HT1080 (cell line): ENCODE measurements at regions not wholly inside any gene's neighbourhood (a gene's known extent, or its start where the extent isn't known, plus 50 kb on each side); places are given as distances from the start of the nearest gene placed in this dataset.

Source experiments
- DNase-seq: peaks from one replicate; pipeline ENCODE4 v3.0.0-alpha.2; 2015; ENCODE audit warnings: low read depth

DNA sequence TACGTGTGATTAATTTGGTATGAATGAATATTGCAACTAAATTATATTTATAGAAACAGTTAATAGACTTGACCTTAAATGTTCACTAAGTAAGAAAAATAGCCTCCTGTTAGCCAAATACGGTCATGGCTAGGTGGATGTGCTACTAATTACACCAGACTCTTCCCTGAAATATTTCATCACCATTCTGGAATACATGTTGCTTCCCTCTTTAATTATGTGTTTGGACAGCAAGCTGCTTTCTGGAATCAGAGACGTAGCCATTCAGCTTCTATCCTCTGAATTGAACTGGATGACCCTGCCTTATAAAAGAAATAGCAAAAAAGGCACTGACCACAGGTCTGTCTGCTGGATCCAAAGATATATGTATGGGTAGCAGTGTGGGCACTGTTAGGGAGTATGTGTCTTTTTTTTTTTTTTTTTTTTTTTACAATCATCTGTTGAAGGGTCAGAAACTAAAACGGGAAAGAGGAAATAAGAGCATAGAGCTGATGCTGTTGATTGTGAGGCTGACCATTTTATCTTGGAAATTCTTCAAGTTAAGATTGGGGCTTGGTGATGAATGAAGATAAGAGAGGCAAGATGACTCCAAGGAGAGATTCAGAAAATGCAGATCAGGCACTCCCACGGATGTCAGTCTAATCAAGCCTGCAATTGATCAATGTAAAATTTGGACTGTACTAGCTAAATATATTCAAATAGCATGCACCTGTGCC, 283.2 kb upstream of the HSF2 start:
- DNase-seq = no peak

DNA sequence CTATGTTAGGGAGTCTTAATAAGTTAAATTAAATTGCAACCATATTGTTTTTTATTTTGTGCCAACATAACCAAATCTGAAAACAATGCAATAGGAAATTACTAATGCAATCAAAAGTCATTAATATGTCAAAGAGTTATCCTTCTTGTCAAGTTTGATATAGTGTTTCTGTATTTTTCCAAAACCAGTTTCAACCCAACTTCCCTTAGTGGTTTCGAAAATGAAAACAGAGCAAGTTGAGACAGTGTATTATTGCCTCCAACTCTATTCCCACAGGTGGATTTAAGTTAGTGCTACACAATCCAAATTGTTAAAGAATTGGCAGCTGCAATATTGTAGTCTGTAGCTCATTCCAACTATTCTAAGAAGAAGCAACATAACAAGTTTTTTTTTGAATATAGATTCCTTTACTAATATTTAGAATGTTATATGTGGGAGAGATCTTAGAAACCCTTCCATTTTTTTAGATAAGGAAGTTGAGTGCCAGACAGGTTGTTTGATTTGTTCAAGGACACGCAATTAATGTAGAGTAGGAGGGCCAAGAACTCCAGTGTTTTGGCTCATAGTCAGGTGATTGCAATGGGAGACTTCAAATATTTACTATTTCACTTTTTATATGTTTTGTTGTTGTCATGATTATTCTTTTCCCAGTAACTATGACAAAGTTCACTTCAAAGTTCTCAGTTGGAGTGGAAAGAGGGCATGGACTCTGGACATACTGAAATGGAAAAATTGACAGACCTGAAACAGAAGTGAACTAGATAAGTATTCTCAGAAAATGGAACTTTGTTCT, 282.4 kb upstream of the HSF2 start:
- no peak for DNase-seq

DNA sequence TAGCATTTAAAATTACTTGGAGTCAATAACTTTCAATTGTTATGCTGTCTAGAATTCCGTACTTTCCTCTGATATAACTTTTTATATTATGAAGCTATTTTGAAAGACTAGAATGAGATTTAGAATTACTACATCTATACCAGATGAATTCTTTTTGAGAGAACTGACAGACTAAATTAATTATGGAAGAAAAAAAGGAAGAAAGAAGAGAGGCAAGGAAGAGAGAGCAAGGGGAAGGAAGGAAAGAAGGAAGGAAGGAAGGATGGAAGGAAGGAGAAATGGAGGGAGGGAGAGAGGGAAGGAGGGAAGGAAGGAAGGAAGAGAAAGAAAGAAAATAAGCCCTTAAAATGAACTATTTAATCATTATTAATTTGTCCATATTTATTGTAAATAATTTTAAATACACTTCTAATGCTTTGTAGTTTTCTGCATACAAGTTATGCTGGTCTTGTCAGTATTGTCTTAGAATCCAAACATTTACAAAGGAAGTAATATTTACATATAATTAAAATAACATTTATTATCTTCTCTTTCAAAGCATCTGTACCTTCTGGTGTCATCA, 280.4 kb upstream of the HSF2 start:
- DNase-seq = no peak

DNA sequence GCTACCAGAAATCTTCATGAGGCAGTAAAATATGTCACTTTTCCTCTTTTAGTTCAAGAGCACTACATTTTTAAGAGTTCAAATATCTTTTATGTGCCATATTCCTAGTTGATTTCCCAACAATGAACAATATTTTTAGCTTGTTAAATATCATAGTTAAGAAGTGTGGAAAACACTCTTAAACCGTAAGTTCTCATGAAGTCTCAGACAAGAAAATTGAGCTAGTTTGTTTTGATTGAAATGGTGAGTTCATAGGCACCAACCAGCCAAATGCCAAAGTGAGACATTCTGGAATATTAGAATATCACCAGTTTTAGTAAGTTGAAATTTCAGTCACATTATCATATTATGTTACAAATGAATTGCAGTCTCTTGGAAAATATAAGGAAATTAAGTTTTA, 277.2 kb upstream of the HSF2 start:
- DNase-seq = no peak

DNA sequence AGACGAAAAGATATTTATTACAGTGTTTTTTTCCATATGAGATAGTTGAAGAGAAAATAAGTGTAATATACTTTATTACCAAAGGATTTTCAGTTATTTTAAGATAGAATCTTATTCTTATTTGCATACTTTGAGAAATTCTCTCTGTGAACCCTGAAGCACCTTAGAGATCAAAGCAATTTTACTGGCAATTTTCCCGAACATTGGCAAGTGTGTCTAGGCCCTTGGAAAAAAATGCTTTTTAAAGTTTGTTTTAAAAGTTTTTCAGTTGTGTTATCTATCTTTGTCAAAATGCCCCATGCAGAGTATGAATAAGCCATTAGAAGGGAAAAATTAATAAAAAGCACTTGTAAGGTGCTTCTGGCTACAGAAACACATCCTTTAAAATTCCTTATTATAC, 276.8 kb upstream of the HSF2 start:
- DNase-seq = no peak

DNA sequence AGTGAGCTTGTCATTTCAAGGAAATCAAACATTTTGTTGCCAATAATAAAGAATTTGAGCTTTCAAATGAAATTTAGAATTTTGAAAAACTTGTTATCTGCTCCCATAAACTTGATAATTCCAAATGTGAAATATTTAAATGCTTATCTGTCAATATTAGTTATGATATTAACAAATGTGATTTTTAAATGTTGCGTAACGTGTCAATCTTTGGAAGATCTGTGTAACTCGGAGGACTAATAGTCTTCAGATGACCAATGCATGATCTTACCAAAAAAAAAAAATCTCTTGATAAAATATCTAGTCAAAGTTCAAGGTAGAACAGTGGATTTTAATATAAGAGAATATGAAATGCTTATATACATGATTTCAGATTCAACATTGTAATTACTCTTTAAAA, 274.5 kb upstream of the HSF2 start:
- DNase-seq = no peak

DNA sequence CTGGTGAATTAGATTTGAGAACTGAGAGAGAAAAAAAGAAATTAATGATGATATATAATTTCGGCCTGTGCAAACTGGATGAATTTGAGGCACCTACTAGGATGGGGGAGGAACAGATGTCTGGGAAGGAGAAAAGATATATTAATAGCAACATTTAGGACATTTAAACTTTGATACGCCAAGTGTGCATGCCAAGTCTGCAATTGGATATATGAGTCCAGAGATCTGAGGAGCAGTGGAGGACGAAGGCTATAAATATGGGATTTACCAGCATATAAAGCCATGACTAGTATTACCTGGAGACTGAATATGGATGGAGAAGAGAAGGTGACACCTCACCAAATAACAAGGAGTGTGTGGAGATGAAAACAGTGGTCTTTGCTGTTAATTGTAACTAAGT, 272.6 kb upstream of the HSF2 start:
- no peak for DNase-seq

DNA sequence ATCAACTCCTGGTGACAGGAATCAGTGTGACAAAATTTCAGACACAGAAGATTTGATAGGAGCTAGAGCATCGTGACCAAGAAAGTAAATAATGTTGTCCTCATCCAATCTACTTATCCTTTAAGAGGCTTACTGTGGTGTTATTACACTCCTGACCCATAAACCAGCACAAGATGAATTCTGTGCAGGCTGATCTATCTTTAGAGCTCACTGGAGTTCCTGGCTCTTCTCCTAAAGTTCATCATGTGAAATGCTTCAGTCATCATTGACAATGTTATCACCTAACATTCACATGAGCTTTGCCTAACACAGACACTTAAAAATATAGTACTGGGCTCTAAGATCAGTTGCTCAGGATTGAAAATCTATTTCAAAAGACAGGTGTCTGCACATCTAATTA, 271.0 kb upstream of the HSF2 start:
- DNase-seq = no peak

DNA sequence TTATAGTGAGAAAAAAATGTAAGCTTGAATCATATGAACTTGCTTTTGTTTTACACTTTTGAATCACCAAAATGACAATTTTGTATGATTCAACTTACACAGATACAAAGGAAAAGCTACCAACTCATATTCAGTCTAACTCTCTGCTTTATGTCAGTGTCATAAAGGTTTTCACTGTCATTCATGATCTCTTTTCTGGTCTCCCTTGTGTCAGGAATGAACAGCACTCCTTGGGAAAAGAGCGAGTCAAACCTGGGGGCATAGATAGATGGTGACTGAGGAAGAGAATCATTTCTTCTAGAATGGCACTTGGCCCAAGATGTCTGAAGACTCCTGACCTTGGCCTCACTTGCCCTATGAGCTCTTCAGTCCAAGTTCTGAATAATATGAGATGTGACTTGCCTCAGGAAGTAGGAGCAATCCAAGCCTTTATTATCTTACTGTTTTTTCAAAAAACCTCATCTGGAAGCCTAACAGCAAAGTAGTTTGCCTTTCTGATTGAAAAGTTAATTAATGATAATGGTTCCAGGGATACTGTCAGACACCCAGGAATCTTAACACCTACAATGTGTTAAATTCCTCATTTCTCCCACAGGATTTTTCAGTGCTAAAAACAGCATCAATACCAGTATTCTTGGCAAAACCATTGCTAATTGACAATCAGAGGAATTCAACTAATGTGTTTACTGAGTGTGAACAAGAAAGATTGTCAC, 270.0 kb upstream of the HSF2 start:
- no peak for DNase-seq

DNA sequence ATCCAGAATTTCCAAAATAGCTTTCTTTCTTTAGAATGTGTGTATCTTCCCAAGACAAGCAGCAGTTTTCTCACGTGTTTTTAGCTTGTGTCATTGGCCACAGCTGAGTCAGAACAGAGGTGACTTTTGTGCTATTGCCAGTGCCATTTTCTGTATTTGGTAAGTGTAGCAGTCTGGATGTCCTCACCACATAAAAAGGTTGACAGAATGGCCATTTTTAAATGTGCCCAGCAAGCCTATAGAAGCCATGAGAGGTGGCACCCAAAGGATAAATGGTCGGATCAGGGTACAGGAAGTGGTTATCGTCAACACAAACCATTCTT, 269.5 kb upstream of the HSF2 start:
- DNase-seq = peak; percentile 6

DNA sequence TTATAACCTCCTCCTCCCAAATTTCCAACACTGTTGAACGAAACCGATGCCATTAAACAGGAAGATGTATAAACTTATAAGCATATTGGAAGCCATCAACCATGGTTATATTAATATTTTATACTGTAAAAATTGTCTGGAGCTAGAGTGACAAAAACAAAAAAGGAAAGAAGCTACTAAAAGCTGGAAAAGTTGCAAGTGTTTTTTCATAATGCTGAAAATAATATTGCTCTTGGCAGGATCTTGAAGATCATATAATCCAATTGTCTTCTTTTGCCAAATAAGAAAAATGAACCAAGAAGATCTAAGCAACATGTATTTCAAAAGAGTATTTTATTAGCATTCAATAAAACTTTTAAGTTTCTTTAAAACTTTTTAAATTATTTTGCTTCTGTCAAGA, 268.9 kb upstream of the HSF2 start:
- no peak for DNase-seq

DNA sequence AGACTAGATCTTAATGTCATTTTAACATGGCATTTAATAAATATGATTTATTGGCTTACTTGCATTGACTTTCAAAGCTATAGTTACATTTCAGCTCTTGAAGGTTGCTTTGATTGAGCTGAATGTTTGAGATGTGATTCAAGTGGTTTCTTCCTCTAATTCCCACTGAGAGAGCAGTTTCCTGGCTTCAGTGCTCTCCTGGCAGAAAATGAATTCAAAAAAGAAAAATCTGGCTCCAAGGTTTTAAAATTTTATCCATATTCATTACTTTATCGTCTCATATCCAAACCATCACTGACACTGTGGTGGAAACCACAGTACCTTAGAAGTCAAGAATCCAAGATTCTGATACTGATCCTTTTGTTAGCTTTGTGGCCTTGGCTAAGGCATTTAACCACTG, 263.1 kb upstream of the HSF2 start:
- DNase-seq = no peak

DNA sequence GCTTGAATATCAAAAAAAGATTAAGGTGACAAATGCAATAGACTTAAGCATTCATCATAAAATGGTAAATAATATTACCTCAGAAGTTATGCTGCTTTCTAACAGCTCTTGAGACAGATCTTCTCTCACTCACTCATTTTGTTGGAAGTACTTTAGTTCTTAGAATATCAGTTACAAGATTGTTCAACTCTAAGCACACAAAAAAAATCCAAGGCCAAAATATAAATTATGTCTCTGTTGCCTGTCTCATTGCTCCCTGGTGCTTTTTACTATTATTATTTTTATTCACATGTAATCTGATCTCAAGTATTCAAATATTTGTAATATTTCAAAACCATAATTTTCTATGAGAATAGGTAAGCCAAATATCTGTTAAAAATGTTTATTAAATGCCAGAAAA, 259.4 kb upstream of the HSF2 start:
- DNase-seq = no peak

DNA sequence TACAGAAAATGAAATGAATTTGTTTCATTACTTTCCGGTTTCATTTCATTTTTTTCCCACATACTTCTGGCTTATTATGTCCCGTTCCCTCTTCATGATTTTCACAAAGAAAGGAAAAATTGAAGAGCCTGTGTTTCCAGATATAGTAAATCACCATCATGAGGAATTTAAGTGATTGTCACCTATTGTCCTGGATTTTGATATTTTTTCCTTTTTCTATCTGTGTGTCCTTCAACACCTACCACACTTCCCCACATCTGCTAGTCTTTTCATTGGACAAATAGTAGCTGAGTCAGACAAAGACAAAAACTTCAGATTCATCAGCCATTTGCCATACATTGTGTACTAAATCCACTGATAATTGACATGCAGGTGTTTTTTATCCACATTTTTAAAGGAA, 258.2 kb upstream of the HSF2 start:
- no peak for DNase-seq

DNA sequence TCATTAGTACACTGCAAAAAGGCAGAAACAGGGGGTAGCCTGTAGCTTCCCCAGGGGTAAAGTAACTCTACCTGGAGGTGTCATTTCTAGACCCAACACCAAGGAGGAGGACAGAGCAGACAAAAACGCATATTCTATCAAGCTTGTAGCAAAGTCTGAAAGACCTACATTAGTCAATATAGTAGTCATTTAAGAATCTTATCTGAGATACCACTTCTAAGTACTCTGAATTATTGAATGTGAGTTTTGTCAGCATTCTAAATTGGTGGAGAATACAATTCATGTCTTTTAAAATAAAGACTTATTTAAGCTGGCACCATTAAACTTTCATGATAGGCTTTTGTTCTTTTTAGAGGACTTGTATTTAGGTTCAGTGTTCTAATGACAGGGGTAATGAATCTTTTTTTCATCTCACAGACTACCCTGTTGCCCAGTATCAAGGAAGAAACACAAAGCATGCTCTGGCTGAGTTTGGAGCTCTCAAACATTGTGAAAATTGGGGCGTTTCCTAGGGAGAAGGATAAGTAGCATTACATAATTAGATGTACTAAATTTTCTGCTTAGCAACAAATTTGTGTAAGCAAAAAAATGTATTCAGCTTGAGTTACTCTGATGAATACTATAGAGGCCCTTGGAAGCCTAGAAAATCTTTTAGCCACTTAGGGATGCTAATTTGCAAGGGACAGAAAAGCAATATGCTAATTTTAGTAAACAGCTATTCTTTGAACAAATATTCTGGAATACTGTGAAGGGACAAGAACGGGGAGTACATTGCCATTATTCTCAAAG, 255.4 kb upstream of the HSF2 start:
- DNase-seq = no peak

DNA sequence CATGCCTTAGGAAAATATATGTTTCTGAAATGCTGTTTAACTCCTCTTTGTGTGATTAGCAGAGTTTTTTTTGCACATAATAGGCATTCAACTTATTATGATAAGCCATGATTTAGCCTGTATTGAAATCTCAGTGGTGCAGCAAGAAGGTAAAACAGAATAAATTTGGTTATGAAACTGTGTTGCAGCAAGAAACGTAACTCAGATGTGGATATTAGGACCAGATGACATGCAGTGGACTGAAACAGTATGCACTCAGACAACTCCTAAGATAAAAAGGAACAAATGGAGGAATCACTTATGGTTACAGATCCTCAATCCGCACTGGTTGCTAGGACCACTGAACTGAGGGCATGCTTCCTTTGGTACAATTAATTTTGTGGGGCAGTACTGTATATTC, 254.2 kb upstream of the HSF2 start:
- no peak for DNase-seq

DNA sequence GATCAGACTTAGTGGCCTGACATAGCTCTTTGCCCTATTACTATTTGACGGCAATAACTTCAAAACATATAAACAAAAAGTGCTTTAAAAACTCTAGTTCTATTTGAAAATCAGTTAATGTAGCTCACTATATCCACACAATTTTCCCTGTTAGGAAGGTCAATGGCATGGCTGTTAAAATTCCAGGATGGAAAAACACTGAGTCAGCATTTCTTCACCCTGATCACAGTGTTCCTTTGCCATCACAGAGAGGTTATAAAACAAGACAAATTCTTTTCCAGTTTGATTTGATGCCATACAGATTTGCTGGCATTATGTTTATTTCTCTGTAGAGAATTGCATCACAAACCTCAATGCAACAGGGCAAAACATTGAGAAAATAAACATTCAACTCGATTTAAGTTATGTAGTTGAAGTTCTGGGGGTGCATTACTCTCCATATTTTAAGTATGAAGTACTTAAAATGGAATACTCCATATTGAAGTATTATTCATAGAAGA, 253.7 kb upstream of the HSF2 start:
- DNase-seq = no peak

DNA sequence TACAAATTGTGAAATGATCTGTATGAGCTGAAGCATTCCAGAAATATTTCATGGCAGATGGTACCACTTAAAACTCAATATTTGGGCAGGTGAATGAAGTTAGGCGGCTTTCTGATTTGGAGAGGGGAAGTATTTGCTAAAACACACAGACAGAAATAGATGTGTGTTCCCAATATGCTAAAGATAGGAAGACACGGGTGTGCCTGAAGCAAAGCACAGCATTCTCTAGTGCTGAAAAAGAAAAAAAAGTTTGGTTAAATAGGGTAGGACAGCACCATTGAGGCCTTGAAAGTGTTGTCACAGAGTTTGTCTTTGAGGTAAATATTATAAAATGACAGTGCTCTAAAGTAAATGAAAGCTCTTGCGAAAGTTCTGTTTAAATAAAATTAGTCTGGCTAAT, 252.2 kb upstream of the HSF2 start:
- DNase-seq = no peak

DNA sequence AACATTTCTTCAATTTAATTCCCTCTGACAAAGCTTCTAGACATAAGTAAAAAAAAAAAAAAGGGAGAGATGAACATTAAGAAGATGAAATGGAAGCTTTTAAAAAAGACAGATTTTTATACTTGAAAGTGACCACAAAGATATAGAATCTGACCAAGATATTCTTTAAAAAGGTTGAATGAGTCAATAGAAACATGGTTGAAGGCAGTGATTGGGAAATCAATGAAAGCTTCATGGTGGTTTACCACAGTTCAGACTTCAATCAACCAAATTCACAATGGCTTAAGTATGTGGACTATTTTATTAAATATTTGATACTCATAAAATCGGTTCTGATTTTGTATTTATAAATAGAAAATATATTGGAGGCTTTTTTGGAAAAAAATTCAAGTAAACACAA, 248.4 kb upstream of the HSF2 start:
- no peak for DNase-seq

DNA sequence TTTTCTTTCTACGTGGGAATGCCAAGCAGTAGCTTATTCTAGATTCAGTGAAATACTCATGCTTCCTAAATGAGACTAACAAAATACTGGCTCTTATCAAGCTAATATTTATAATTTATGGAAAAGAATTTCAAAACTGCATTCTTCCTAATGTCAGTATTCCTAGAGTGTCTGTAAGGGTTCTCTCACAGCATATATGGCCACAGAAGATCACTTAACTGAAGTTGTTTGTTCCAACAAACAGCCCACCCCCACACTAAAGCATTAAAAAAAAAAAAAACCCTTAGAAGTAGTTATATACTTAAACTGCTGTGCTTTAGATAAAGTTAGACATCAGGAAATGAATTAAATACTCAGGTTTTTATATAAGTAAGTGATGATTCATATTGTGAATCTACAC, 247.7 kb upstream of the HSF2 start:
- no peak for DNase-seq

DNA sequence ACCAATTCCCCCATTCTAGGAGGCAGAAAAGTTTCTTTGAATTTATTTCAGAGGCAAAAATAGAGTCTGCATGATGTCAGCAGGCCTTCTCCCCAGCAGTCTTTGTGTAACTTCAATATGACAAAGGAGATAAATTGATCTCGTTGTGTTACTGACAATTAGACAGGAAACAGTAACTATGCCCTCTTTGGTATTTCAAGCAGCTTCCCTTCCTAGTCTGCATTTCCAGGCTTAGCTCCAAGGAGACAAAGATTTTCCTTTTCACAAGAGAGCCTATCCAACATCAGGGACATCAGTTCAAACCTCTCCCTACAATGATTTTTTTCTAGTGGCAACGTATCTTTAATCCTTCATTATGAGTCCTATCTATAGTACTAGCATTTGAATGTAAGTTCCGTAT, 245.9 kb upstream of the HSF2 start:
- DNase-seq = no peak
